Neural cell (in vitro differentiated cells): ENCODE measurements at regions not wholly inside any gene's neighbourhood (a gene's known extent, or its start where the extent isn't known, plus 50 kb on each side); places are given as distances from the start of the nearest gene placed in this dataset.

Experiments
- H2AFZ ChIP-seq: fragments of 200-600, 300-800 bp; sonication (generic), shearing (Covaris generic); 2 replicates; pipeline ENCODE4 v1.6.0; 2014; ENCODE audit warnings: low read depth, mild to moderate bottlenecking, antibody characterized with exemption, low read length, moderate library complexity
- H3F3A ChIP-seq: fragments of 200-600 bp; shearing (Covaris generic); 2 replicates; pipeline ENCODE4 v1.6.1; 2016; ENCODE audit warnings: mild to moderate bottlenecking, moderate library complexity, mixed read lengths, antibody characterized with exemption, low read length; ENCODE audit not compliant: insufficient read depth, poor library complexity, severe bottlenecking
- H3K27ac ChIP-seq: fragments of 200-600, 300-800 bp; sonication (generic), shearing (Covaris generic); 2 replicates; pipeline ENCODE4 v1.5.1; 2014; ENCODE audit warnings: mild to moderate bottlenecking, low read length, moderate library complexity
- H3K27me3 ChIP-seq: fragments of 300-800, 200-600 bp; sonication (generic), shearing (Covaris generic); 2 replicates; pipeline ENCODE4 v1.6.0; 2014; ENCODE audit warnings: mild to moderate bottlenecking, low read depth, low read length, moderate library complexity; ENCODE audit not compliant: insufficient read depth
- H3K36me3 ChIP-seq: fragments of 300-800, 200-600 bp; sonication (generic), shearing (Covaris generic); 2 replicates; pipeline ENCODE4 v1.5.1; 2014; ENCODE audit warnings: mild to moderate bottlenecking, antibody characterized with exemption, low read length, moderate library complexity; ENCODE audit not compliant: insufficient read depth
- H3K4me2 ChIP-seq: fragments of 300-800, 200-600 bp; sonication (generic), shearing (Covaris generic); 2 replicates; pipeline ENCODE4 v1.6.0; 2014; ENCODE audit warnings: mild to moderate bottlenecking, low read length
- H3K4me3 ChIP-seq: fragments of 300-800, 200-600 bp; sonication (generic), shearing (Covaris generic); 2 replicates; pipeline ENCODE4 v1.5.1; 2014; ENCODE audit warnings: mild to moderate bottlenecking, low read length, moderate library complexity
- H3K79me2 ChIP-seq: fragments of 200-600 bp; shearing (Covaris generic); replicated peaks from 2 replicates; pipeline ENCODE4 v1.6.0; 2014; ENCODE audit warnings: mild to moderate bottlenecking, low read length, moderate library complexity; ENCODE audit not compliant: insufficient read depth
- H3K9ac ChIP-seq: fragments of 300-800, 200-600 bp; sonication (generic), shearing (Covaris generic); 2 replicates; pipeline ENCODE4 v1.6.1; 2016; ENCODE audit warnings: mild to moderate bottlenecking, low read length, mixed read lengths
- H3K9me2 ChIP-seq: fragments of 200-600 bp; shearing (Covaris generic); 2 replicates; pipeline ENCODE4 v1.6.1; 2016; ENCODE audit warnings: mild to moderate bottlenecking, low read length, mixed read lengths; ENCODE audit not compliant: insufficient read depth
- H3K9me3 ChIP-seq: fragments of 200-600, 300-800 bp; sonication (generic), shearing (Covaris generic); 2 replicates; pipeline ENCODE4 v1.6.1; 2016; ENCODE audit warnings: mild to moderate bottlenecking, mixed run types, low read length, moderate library complexity, mixed read lengths
- H4K20me1 ChIP-seq: fragments of 200-600 bp; shearing (Covaris generic); 2 replicates; pipeline ENCODE4 v1.6.1; 2016; ENCODE audit warnings: mild to moderate bottlenecking, mixed run types; ENCODE audit not compliant: insufficient read depth
- CTCF ChIP-seq: fragments of 450-650 bp; IDR thresholded peaks from 2 replicates; pipeline ENCODE4 v1.5.1; 2014; ENCODE audit warnings: antibody characterized with exemption, mild to moderate bottlenecking, moderate library complexity; ENCODE audit not compliant: poor library complexity, severe bottlenecking
- EP300 ChIP-seq: fragments of 450-650 bp; conservative IDR thresholded peaks from 2 replicates; pipeline ENCODE4 v1.6.1; 2014; ENCODE audit warnings: antibody characterized with exemption, mild to moderate bottlenecking, moderate library complexity; ENCODE audit not compliant: poor library complexity, severe bottlenecking
- EZH2 ChIP-seq: fragments of 200-600, 300-800 bp; shearing (Covaris generic), sonication (generic); IDR thresholded peaks from 2 replicates; pipeline ENCODE4 v1.6.1; 2014; ENCODE audit warnings: antibody characterized with exemption, low read length, borderline replicate concordance, mild to moderate bottlenecking; ENCODE audit not compliant: insufficient read depth, poor library complexity, severe bottlenecking
- MXI1 ChIP-seq: fragments of 450-650 bp; conservative IDR thresholded peaks from 2 replicates; pipeline ENCODE4 v1.6.1; 2014; ENCODE audit warnings: antibody characterized with exemption, mild to moderate bottlenecking; ENCODE audit not compliant: poor library complexity, severe bottlenecking
- POLR2AphosphoS5 ChIP-seq: IDR thresholded peaks from 2 replicates; pipeline ENCODE4 v1.6.1; 2012
- RAD21 ChIP-seq: fragments of 450-650 bp; conservative IDR thresholded peaks from 2 replicates; pipeline ENCODE4 v1.6.1; 2014; ENCODE audit warnings: antibody characterized with exemption, mild to moderate bottlenecking, moderate library complexity
- REST ChIP-seq: IDR thresholded peaks from 2 replicates; pipeline ENCODE4 v1.6.1; 2012; ENCODE audit warnings: borderline replicate concordance
- SMC3 ChIP-seq: fragments of 450-650 bp; conservative IDR thresholded peaks from 2 replicates; pipeline ENCODE4 v1.6.1; 2014; ENCODE audit warnings: antibody characterized with exemption, mild to moderate bottlenecking, moderate library complexity; ENCODE audit not compliant: poor library complexity
- TAF1 ChIP-seq: IDR thresholded peaks from 2 replicates; pipeline ENCODE4 v1.6.1; 2012; ENCODE audit warnings: low read depth

- H3K36me3 ChIP-seq, result no peaks in the 10 kb centered on the region
- no peaks in the 10 kb centered on the region for H3K9me3 ChIP-seq
- H3K27ac ChIP-seq, result no peak overlapping the region
- no peaks in the 10 kb centered on the region for H3K79me2 ChIP-seq
- no peaks in the 10 kb centered on the region for H3K9me2 ChIP-seq
- H2AFZ ChIP-seq, result no peak overlapping the region
- no peak overlapping the region for H3K4me3 ChIP-seq
- H3K27me3 ChIP-seq, result no peaks in the 10 kb centered on the region
- H3K9ac ChIP-seq, result no peak overlapping the region
- H3F3A ChIP-seq, result no peaks in the 10 kb centered on the region
- H4K20me1 ChIP-seq, result no peaks in the 10 kb centered on the region
- TF ChIP-seq RAD21, result no peak
- H3K4me2 ChIP-seq, result no peak overlapping the region
Observed at GRCh38 chr18:30766053-30766452, 276.5 kb downstream of the DSC3 start.

DNA sequence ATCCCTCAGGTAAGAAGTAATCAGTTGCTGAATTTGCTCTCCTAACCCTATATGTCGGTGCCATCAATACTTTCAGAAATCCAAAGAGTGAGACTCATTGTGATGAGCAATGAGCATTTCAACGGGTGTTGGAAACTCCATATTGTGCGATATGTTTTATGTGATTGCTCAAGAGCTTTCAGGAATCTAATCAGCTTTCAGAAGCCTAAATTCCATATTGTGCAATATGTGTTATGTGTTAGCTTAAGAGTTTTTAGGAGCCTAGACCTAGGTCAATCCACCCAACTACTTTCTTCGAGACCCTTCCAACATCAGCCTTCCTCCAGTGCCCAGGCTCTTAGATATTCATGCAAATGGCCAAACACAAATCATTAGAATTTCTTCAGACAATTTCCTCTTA lies 277.3 kb downstream of the DSC3 start:
- Histone ChIP-seq H3K79me2 (no peaks in the 10 kb centered on the region), H2AFZ (no peak overlapping the region), H3F3A (no peaks in the 10 kb centered on the region), H3K4me3 (no peak overlapping the region), H3K9me3 (no peaks in the 10 kb centered on the region), H3K4me2 (no peak overlapping the region), H3K9me2 (no peaks in the 10 kb centered on the region), H3K27me3 (no peaks in the 10 kb centered on the region), H4K20me1 (no peaks in the 10 kb centered on the region), H3K27ac (no peak overlapping the region), H3K36me3 (no peaks in the 10 kb centered on the region), H3K9ac (no peak overlapping the region)
- TF ChIP-seq REST, result no peak
- no peak for TF ChIP-seq EZH2
- TF ChIP-seq TAF1, result no peak
- TF ChIP-seq CTCF, result no peak
- no peak for TF ChIP-seq POLR2AphosphoS5
- TF ChIP-seq SMC3, result no peak
- TF ChIP-seq EP300, result no peak
- no peak for TF ChIP-seq MXI1
- no peak for TF ChIP-seq RAD21

DNA sequence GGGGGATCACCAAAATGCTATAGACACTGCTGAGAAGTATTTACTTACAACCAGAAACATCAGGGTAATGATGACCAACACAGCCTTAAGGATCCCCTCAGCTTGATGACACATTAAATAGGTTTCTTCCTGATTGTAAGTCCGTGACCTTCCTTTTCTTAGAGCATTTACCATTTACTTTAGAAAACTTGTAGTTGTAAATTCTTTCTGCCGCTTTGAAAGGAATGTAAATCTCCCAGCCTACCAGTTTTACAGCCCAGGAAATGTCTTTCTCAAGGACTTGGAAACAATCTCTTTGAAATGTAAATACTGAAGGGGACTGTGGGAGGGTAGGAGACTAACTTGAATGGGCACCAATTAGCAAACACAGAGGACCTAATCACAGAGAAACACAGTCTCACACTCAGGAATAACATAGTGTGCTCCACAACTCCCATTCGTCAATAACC lies 278.6 kb downstream of the DSC3 start:
- H3K27ac ChIP-seq, result no peak overlapping the region
- H3K9ac ChIP-seq, result no peak overlapping the region
- no peak overlapping the region for H3K4me2 ChIP-seq
- no peaks in the 10 kb centered on the region for H3K27me3 ChIP-seq
- H3K9me2 ChIP-seq, result no peaks in the 10 kb centered on the region
- H3K9me3 ChIP-seq, result no peaks in the 10 kb centered on the region
- H3K79me2 ChIP-seq, result no peaks in the 10 kb centered on the region
- no peaks in the 10 kb centered on the region for H3K36me3 ChIP-seq
- TF ChIP-seq MXI1, result no peak
- TF ChIP-seq CTCF, result no peak
- TF ChIP-seq SMC3, result no peak
- TF ChIP-seq RAD21, result no peak
- no peak for TF ChIP-seq REST
- no peak for TF ChIP-seq POLR2AphosphoS5
- no peak for TF ChIP-seq EP300
- no peak for TF ChIP-seq EZH2
- no peak for TF ChIP-seq TAF1
- H2AFZ ChIP-seq, result no peak overlapping the region
- no peaks in the 10 kb centered on the region for H3F3A ChIP-seq
- no peak overlapping the region for H3K4me3 ChIP-seq
- no peaks in the 10 kb centered on the region for H4K20me1 ChIP-seq
